Trophoblast cell (in vitro differentiated cells and primary cell): ENCODE measurements at regions not wholly inside any gene's neighbourhood (a gene's known extent, or its start where the extent isn't known, plus 50 kb on each side); places are given as distances from the start of the nearest gene placed in this dataset.

Experiments
- DNase-seq, 2 donors: peaks; one replicate each; pipeline ENCODE4 v3.0.0-alpha.2; 2016
- H2AFZ ChIP-seq: 2 replicates; pipeline ENCODE4 v1.6.1; 2013; ENCODE audit warnings: low read length, moderate library complexity, mild to moderate bottlenecking; ENCODE audit not compliant: insufficient read depth, poor library complexity
- H2AK5ac ChIP-seq: 2 replicates; pipeline ENCODE4 v1.6.1; 2013; ENCODE audit warnings: mild to moderate bottlenecking, low read length
- H2BK120ac ChIP-seq: 2 replicates; pipeline ENCODE4 v1.6.1; 2013; ENCODE audit warnings: low read length, mild to moderate bottlenecking, moderate library complexity; ENCODE audit not compliant: insufficient read depth, poor library complexity
- H2BK12ac ChIP-seq: 2 replicates; pipeline ENCODE4 v1.6.1; 2013; ENCODE audit warnings: mild to moderate bottlenecking, low read length, moderate library complexity
- H2BK5ac ChIP-seq: 2 replicates; pipeline ENCODE4 v1.6.1; 2013; ENCODE audit warnings: low read length, low read depth, moderate library complexity, mild to moderate bottlenecking; ENCODE audit not compliant: poor library complexity
- H3K14ac ChIP-seq: 2 replicates; pipeline ENCODE4 v1.6.1; 2013; ENCODE audit warnings: mild to moderate bottlenecking, low read length
- H3K18ac ChIP-seq: 2 replicates; pipeline ENCODE4 v1.6.1; 2013; ENCODE audit warnings: mild to moderate bottlenecking, low read length
- H3K23ac ChIP-seq: 2 replicates; pipeline ENCODE4 v1.6.1; 2013; ENCODE audit warnings: low read length
- H3K27ac ChIP-seq: 2 replicates; pipeline ENCODE4 v1.5.1; 2013; ENCODE audit warnings: low read depth, mild to moderate bottlenecking, inconsistent platforms, low read length, moderate library complexity
- H3K27me3 ChIP-seq: 2 replicates; pipeline ENCODE4 v1.6.1; 2013; ENCODE audit warnings: inconsistent platforms, mild to moderate bottlenecking, low read length, moderate library complexity; ENCODE audit not compliant: insufficient read depth
- H3K36me3 ChIP-seq, 2 experiments: 1 replicate in 1 of 2; 2 replicates in 1 of 2; pipeline ENCODE4 v1.6.1; 2013; ENCODE audit warnings: low read length in 2 of 2, mild to moderate bottlenecking in 2 of 2, moderate library complexity in 1 of 2; ENCODE audit not compliant: insufficient read depth in 2 of 2, control insufficient read depth in 1 of 2
- H3K4ac ChIP-seq: 2 replicates; pipeline ENCODE4 v1.6.1; 2013; ENCODE audit warnings: low read depth, mild to moderate bottlenecking, low read length, moderate library complexity
- H3K4me1 ChIP-seq, 2 experiments: 1 replicate in 1 of 2; 2 replicates in 1 of 2; pipeline ENCODE4 v1.6.1; 2013; ENCODE audit warnings: low read length in 2 of 2, mild to moderate bottlenecking in 2 of 2, moderate library complexity in 1 of 2; ENCODE audit not compliant: insufficient read depth in 2 of 2, control insufficient read depth in 1 of 2
- H3K4me2 ChIP-seq: 2 replicates; pipeline ENCODE4 v1.6.1; 2013; ENCODE audit warnings: inconsistent platforms, mild to moderate bottlenecking, low read length, moderate library complexity
- H3K4me3 ChIP-seq: 2 replicates; pipeline ENCODE4 v1.5.1; 2013; ENCODE audit warnings: mild to moderate bottlenecking, low read depth, low read length, inconsistent platforms
- H3K79me1 ChIP-seq: one replicate; pipeline ENCODE4 v1.6.1; 2013; ENCODE audit warnings: low read length
- H3K79me2 ChIP-seq: 2 replicates; pipeline ENCODE4 v1.6.1; 2013; ENCODE audit warnings: low read length, mild to moderate bottlenecking; ENCODE audit not compliant: control insufficient read depth, insufficient read depth, poor library complexity
- H3K9ac ChIP-seq: 2 replicates; pipeline ENCODE4 v1.6.1; 2013; ENCODE audit warnings: mild to moderate bottlenecking, low read length
- H3K9me3 ChIP-seq: 2 replicates; pipeline ENCODE4 v1.6.1; 2013; ENCODE audit warnings: low read depth, mild to moderate bottlenecking, control low read depth, inconsistent platforms, low read length; ENCODE audit not compliant: insufficient read depth
- H4K12ac ChIP-seq: 2 replicates; pipeline ENCODE4 v1.6.1; 2013; ENCODE audit warnings: low read depth, mild to moderate bottlenecking, low read length, moderate library complexity
- H4K8ac ChIP-seq: 2 replicates; pipeline ENCODE4 v1.6.1; 2013; ENCODE audit warnings: low read depth, mild to moderate bottlenecking, low read length, moderate library complexity
- H4K91ac ChIP-seq: one replicate; pipeline ENCODE4 v1.6.1; 2013; ENCODE audit warnings: low read depth, mild to moderate bottlenecking, low read length, moderate library complexity
- WGBS: extraction: QIAGEN DNeasy Blood & Tissue Kit; methylation state at CpG from one replicate; pipeline ENCODE4 v1.1.7; 2013; ENCODE audit warnings: missing lambda C conversion rate; ENCODE audit not compliant: insufficient read length, insufficient coverage; ENCODE audit errors: extremely low coverage; 5-methylcytosine and 5-hydroxymethylcytosine counted together

GRCh38 chr2:187826023-187826422 lies 271.8 kb upstream of the TFPI start:
- Histone ChIP-seq H3K27ac (no peak overlapping the region), H3K9me3 (no peaks in the 10 kb centered on the region), H4K91ac (no peak overlapping the region), H3K4me3 (no peak overlapping the region), H3K9ac (no peak overlapping the region), H4K8ac (no peak overlapping the region), H2BK120ac (no peak overlapping the region), H4K12ac (no peak overlapping the region), H3K27me3 (no peaks in the 10 kb centered on the region), H3K18ac (no peak overlapping the region), H3K14ac (no peak overlapping the region), H3K4me1 (peaks cover 2% of the 10 kb centered on the region in 2 experiments), H3K23ac (no peak overlapping the region), H3K4ac (no peak overlapping the region), H3K4me2 (no peak overlapping the region), H2BK12ac (no peak overlapping the region), H3K79me1 (no peaks in the 10 kb centered on the region), H3K36me3 (no peaks in the 10 kb centered on the region), H3K79me2 (no peaks in the 10 kb centered on the region), H2AFZ (no peak overlapping the region), H2BK5ac (no peak overlapping the region), H2AK5ac (no peak overlapping the region)
- peak in 1 of 2 donors; percentile 51 for DNase-seq
- no CpG with 5 or more reads among the region's 2 CpGs for WGBS

- H2BK5ac ChIP-seq = no peak overlapping the region
- H3K79me2 ChIP-seq = no peaks in the 10 kb centered on the region
- no peak overlapping the region for H2AK5ac ChIP-seq
- no peak overlapping the region for H2BK12ac ChIP-seq
- no peak overlapping the region for H2BK120ac ChIP-seq
- no peak overlapping the region for H3K4me2 ChIP-seq
- no peak overlapping the region for H3K9ac ChIP-seq
- no peak overlapping the region for H4K8ac ChIP-seq
- no peak overlapping the region for H3K23ac ChIP-seq
- H3K36me3 ChIP-seq = no peaks in the 10 kb centered on the region
- H3K4me1 ChIP-seq = no peaks in the 10 kb centered on the region
- H3K18ac ChIP-seq = no peak overlapping the region
- H3K9me3 ChIP-seq = no peaks in the 10 kb centered on the region
- no peak overlapping the region for H3K4me3 ChIP-seq
- H2AFZ ChIP-seq = no peak overlapping the region
- H3K14ac ChIP-seq = no peak overlapping the region
- DNase-seq = no peak
- H4K12ac ChIP-seq = no peak overlapping the region
- no peak overlapping the region for H4K91ac ChIP-seq
- no peaks in the 10 kb centered on the region for H3K27me3 ChIP-seq
- WGBS = no CpG with 5 or more reads among the region's 5 CpGs
- H3K4ac ChIP-seq = no peak overlapping the region
- H3K79me1 ChIP-seq = no peaks in the 10 kb centered on the region
- H3K27ac ChIP-seq = no peak overlapping the region
These were observed 280.6 kb upstream of the TFPI start for GRCh38 chr2:187834787-187835186.

- no peak overlapping the region for H2BK5ac ChIP-seq
- no peak overlapping the region for H3K4me3 ChIP-seq
- H2AFZ ChIP-seq = no peak overlapping the region
- H2BK12ac ChIP-seq = no peak overlapping the region
- H4K8ac ChIP-seq = no peak overlapping the region
- no peak overlapping the region for H3K4ac ChIP-seq
- H3K27ac ChIP-seq = no peak overlapping the region
- WGBS = no CpG with 5 or more reads among the region's 1 CpG
- no peak overlapping the region for H3K14ac ChIP-seq
- H2BK120ac ChIP-seq = no peak overlapping the region
- H3K36me3 ChIP-seq = no peaks in the 10 kb centered on the region
- no peak for DNase-seq
- no peaks in the 10 kb centered on the region for H3K4me1 ChIP-seq
- no peak overlapping the region for H3K23ac ChIP-seq
- no peak overlapping the region for H2AK5ac ChIP-seq
- no peaks in the 10 kb centered on the region for H3K79me1 ChIP-seq
- no peak overlapping the region for H4K12ac ChIP-seq
- no peaks in the 10 kb centered on the region for H3K79me2 ChIP-seq
- H3K4me2 ChIP-seq = no peak overlapping the region
- no peak overlapping the region for H4K91ac ChIP-seq
- H3K9ac ChIP-seq = no peak overlapping the region
- H3K18ac ChIP-seq = no peak overlapping the region
- H3K27me3 ChIP-seq = no peaks in the 10 kb centered on the region
- no peaks in the 10 kb centered on the region for H3K9me3 ChIP-seq
These were observed 284.5 kb upstream of the TFPI start for GRCh38 chr2:187838690-187839089.

GRCh38 chr2:187842315-187842714 lies 288.1 kb upstream of the TFPI start:
- H4K91ac ChIP-seq = no peak overlapping the region
- no peak overlapping the region for H2BK12ac ChIP-seq
- H3K4ac ChIP-seq = no peak overlapping the region
- no peak overlapping the region for H4K8ac ChIP-seq
- H3K27me3 ChIP-seq = no peaks in the 10 kb centered on the region
- no peaks in the 10 kb centered on the region for H3K79me2 ChIP-seq
- no peaks in the 10 kb centered on the region for H3K36me3 ChIP-seq
- no peak overlapping the region for H3K4me3 ChIP-seq
- H3K4me2 ChIP-seq = no peak overlapping the region
- no peaks in the 10 kb centered on the region for H3K79me1 ChIP-seq
- H3K4me1 ChIP-seq = no peaks in the 10 kb centered on the region
- H3K27ac ChIP-seq = no peak overlapping the region
- no peak overlapping the region for H3K9ac ChIP-seq
- no peak overlapping the region for H2AFZ ChIP-seq
- no peak overlapping the region for H3K23ac ChIP-seq
- no peak overlapping the region for H4K12ac ChIP-seq
- no peak overlapping the region for H3K18ac ChIP-seq
- no peak for DNase-seq
- WGBS = no CpG with 5 or more reads among the region's 4 CpGs
- H2AK5ac ChIP-seq = no peak overlapping the region
- no peak overlapping the region for H2BK5ac ChIP-seq
- H3K9me3 ChIP-seq = no peaks in the 10 kb centered on the region
- H2BK120ac ChIP-seq = no peak overlapping the region
- H3K14ac ChIP-seq = no peak overlapping the region
